OCI-LY7 (cell line): ENCODE measurements at regions not wholly inside any gene's neighbourhood (a gene's known extent, or its start where the extent isn't known, plus 50 kb on each side); places are given as distances from the start of the nearest gene placed in this dataset.

Source experiments
- BruUV-seq: library from RNA; stranded (reverse); fragments of 400-500 nt; replicated peaks from 2 replicates; lab custom pipeline; 2021; lab: Mats Ljungman, UMichigan
- CTCF ChIA-PET: fragments of 300-600 bp; sonication (Branson Sonifier 250); formaldehyde crosslinking; loops from one replicate; lab custom pipeline; 2022; ENCODE audit warnings: antibody characterized with exemption; ENCODE audit not compliant: unreplicated experiment; lab: Charles Lee
- POLR2A ChIA-PET: fragments of 300-600 bp; sonication (Branson Sonifier 250); formaldehyde crosslinking; loops from one replicate; lab custom pipeline; 2022; ENCODE audit warnings: antibody characterized with exemption; lab: Charles Lee
- DNase-seq: peaks from one replicate; pipeline ENCODE4 v3.0.0-alpha.2; 2015; ENCODE audit warnings: low spot score
- H2AFZ ChIP-seq: fragments of 200-600 bp; sonication (generic), shearing (Covaris generic); 2 replicates; pipeline ENCODE4 v1.6.1; 2014; ENCODE audit warnings: mild to moderate bottlenecking, antibody characterized with exemption, low read length, moderate library complexity
- H3K27ac ChIP-seq: fragments of 200-600 bp; sonication (generic); 2 replicates; pipeline ENCODE4 v1.5.1; 2014; ENCODE audit warnings: mixed run types, low read depth, mild to moderate bottlenecking, moderate library complexity, low read length, inconsistent platforms; ENCODE audit not compliant: poor library complexity, severe bottlenecking
- H3K36me3 ChIP-seq: fragments of 200-600 bp; sonication (generic); 2 replicates; pipeline ENCODE4 v1.6.1; 2014; ENCODE audit warnings: mild to moderate bottlenecking, antibody characterized with exemption, low read length, moderate library complexity, mixed read lengths; ENCODE audit not compliant: insufficient read depth
- H3K4me1 ChIP-seq: fragments of 200-600 bp; sonication (generic); 2 replicates; pipeline ENCODE4 v1.5.1; 2014; ENCODE audit warnings: mild to moderate bottlenecking, low read length; ENCODE audit not compliant: insufficient read depth, poor library complexity, severe bottlenecking
- H3K4me2 ChIP-seq: fragments of 200-600 bp; sonication (generic); 2 replicates; pipeline ENCODE4 v1.6.1; 2014; ENCODE audit warnings: mild to moderate bottlenecking, low read length
- H3K4me3 ChIP-seq: fragments of 200-600 bp; sonication (generic); 2 replicates; pipeline ENCODE4 v1.5.1; 2014; ENCODE audit warnings: mild to moderate bottlenecking, low read depth, low read length; ENCODE audit not compliant: poor library complexity, severe bottlenecking
- H3K79me2 ChIP-seq: fragments of 200-600 bp; sonication (generic); 2 replicates; pipeline ENCODE4 v1.6.1; 2016; ENCODE audit warnings: low read depth, mild to moderate bottlenecking, low read length, moderate library complexity, mixed read lengths; ENCODE audit not compliant: insufficient read depth
- H3K9me2 ChIP-seq: fragments of 200-600 bp; sonication (generic); 2 replicates; pipeline ENCODE4 v1.6.1; 2016; ENCODE audit warnings: mild to moderate bottlenecking, low read length, mixed read lengths; ENCODE audit not compliant: insufficient read depth
- H3K9me3 ChIP-seq: fragments of 200-600 bp; sonication (generic); 2 replicates; pipeline ENCODE4 v1.6.1; 2014; ENCODE audit warnings: mild to moderate bottlenecking, mixed run types, low read length, mixed read lengths
- H4K20me1 ChIP-seq: fragments of 200-600 bp; sonication (generic); 2 replicates; pipeline ENCODE4 v1.6.1; 2014; ENCODE audit warnings: mild to moderate bottlenecking, antibody characterized with exemption, low read length, moderate library complexity, mixed read lengths; ENCODE audit not compliant: insufficient read depth
- EZH2phosphoT487 ChIP-seq: fragments of 200-600 bp; sonication (generic); IDR thresholded peaks from 2 replicates; pipeline ENCODE4 v1.6.1; 2018; ENCODE audit warnings: low read depth, borderline replicate concordance, mild to moderate bottlenecking, mixed run types, antibody characterized with exemption, low read length, moderate library complexity, mixed read lengths
- intact Hi-C: fragments of 100-400 bp; cut with micrococcal nuclease; formaldehyde crosslinking; loops from one replicate; pipeline ENCODE4 v1.10.0; 2022; ENCODE audit not compliant: unreplicated experiment
- TF ChIP-seq, protein P1 (sequence below): fragments of 200-600 bp; sonication (generic); conservative IDR thresholded peaks from 2 replicates; pipeline ENCODE4 v1.5.1; 2014; ENCODE audit warnings: mild to moderate bottlenecking, antibody characterized with exemption, low read length, moderate library complexity, mixed read lengths

DNA sequence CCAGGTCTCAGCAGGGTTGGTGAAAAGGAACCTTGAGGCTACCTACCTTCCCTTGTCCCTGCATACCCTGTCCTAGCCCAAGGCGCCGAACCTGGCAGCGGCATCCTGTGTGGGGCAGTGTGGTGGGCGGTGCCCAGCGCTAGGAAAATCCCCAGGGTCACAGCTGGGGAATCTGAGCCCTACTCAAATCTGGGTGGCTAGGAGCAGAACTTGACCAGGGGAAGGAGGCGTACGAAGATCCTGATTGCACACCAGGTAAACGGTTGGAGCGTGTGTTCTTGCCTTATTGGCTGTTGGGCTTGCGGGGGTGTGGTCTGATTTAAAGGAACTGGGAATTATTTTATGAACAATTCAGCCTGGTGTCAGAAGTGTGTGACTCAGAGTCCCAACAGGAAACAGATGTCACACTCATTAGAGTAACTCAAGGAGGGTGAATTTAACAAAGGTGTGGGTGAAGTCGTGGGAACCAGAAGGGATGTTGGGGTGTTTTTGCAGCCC is 118.6 kb downstream of the LRIG2 start:
- Histone ChIP-seq H3K4me2 (no peak overlapping the region), H3K79me2 (no peaks in the 10 kb centered on the region), H3K36me3 (no peaks in the 10 kb centered on the region), H3K4me1 (no peaks in the 10 kb centered on the region), H3K9me3 (no peaks in the 10 kb centered on the region), H3K9me2 (no peaks in the 10 kb centered on the region), H3K27ac (no peak overlapping the region), H2AFZ (no peak overlapping the region), H3K4me3 (no peak overlapping the region), H4K20me1 (no peaks in the 10 kb centered on the region)
- DNase-seq = no peak
- TF ChIP-seq, protein P1, sequence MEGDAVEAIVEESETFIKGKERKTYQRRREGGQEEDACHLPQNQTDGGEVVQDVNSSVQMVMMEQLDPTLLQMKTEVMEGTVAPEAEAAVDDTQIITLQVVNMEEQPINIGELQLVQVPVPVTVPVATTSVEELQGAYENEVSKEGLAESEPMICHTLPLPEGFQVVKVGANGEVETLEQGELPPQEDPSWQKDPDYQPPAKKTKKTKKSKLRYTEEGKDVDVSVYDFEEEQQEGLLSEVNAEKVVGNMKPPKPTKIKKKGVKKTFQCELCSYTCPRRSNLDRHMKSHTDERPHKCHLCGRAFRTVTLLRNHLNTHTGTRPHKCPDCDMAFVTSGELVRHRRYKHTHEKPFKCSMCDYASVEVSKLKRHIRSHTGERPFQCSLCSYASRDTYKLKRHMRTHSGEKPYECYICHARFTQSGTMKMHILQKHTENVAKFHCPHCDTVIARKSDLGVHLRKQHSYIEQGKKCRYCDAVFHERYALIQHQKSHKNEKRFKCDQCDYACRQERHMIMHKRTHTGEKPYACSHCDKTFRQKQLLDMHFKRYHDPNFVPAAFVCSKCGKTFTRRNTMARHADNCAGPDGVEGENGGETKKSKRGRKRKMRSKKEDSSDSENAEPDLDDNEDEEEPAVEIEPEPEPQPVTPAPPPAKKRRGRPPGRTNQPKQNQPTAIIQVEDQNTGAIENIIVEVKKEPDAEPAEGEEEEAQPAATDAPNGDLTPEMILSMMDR = no peak
- TF ChIP-seq EZH2phosphoT487 = no peak
- ChIA-PET CTCF (no interaction called here), POLR2A (interaction anchor here (0.7 kb wide), 1 partner anchor 21 kb away, joined by 3 read pairs; no protein-coding TSS in a partner anchor)
- no TSS peak for BruUV-seq
- intact Hi-C loops = no loop called here

DNA sequence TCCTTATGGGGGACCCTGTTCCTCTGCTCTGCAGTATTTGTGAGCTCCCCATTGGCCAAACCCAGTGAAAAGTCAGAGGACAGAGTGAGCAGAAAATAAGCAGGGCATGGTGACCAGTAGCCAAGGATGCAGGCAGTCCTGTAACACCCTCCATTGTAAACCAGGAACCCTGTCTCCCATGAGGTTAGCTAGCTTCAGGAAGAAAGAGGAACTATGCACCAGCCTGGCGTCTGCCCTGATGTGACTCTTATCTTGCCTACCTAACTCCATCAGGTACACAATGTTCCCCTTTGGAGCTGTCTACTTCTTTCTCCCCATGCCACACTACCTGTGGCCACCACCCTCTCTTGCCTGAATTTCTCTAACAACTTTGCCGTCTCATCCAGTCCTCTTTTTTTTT is 119.2 kb downstream of the LRIG2 start:
- no peaks in the 10 kb centered on the region for H3K36me3 ChIP-seq
- BruUV-seq = no TSS peak
- DNase-seq = no peak
- no peaks in the 10 kb centered on the region for H3K9me2 ChIP-seq
- no peak overlapping the region for H3K4me3 ChIP-seq
- no peak overlapping the region for H3K4me2 ChIP-seq
- H2AFZ ChIP-seq = no peak overlapping the region
- POLR2A ChIA-PET = interaction anchor here (0.7 kb wide), 1 partner anchor 21 kb away, joined by 3 read pairs; no protein-coding TSS in a partner anchor
- no peaks in the 10 kb centered on the region for H3K79me2 ChIP-seq
- intact Hi-C loops = no loop called here
- H3K27ac ChIP-seq = no peak overlapping the region
- CTCF ChIA-PET = no interaction called here
- H4K20me1 ChIP-seq = no peaks in the 10 kb centered on the region
- H3K9me3 ChIP-seq = no peaks in the 10 kb centered on the region
- H3K4me1 ChIP-seq = no peaks in the 10 kb centered on the region
- TF ChIP-seq EZH2phosphoT487 = no peak
- TF ChIP-seq, protein P1 = no peak

DNA sequence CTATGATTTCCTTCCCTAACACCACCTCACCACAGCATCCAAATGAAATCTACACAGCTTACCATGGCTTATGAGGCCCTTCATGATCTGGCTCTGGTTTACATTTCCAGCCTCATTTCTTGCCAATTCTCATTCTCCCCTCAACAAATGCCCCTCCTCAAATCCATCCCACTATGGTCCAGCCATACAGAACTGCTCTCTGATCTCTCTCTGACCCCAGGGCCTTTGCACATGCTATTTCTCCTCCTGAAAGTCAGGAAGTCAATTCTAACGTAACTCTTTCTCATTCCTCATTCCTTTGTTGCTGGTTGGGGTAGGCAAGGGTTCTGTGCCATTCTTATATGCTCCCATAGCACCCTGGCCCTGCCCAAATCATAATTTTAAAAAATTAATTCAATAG is 120.0 kb downstream of the LRIG2 start:
- ChIA-PET CTCF (interaction anchor here (0.7 kb wide), 1 partner anchor 484 kb away, joined by 6 read pairs; no protein-coding TSS in a partner anchor), POLR2A (no interaction called here)
- Histone ChIP-seq H3K79me2 (no peaks in the 10 kb centered on the region), H4K20me1 (no peaks in the 10 kb centered on the region), H3K4me1 (no peaks in the 10 kb centered on the region), H3K27ac (no peak overlapping the region), H2AFZ (no peak overlapping the region), H3K36me3 (no peaks in the 10 kb centered on the region), H3K4me3 (no peak overlapping the region), H3K9me2 (no peaks in the 10 kb centered on the region), H3K4me2 (no peak overlapping the region), H3K9me3 (no peaks in the 10 kb centered on the region)
- DNase-seq = no peak
- intact Hi-C loops = no loop called here
- BruUV-seq = no TSS peak
- TF ChIP-seq, protein P1 = no peak
- no peak for TF ChIP-seq EZH2phosphoT487
